GM13977 (cell line): ENCODE measurements at regions not wholly inside any gene's neighbourhood (a gene's known extent, or its start where the extent isn't known, plus 50 kb on each side); places are given as distances from the start of the nearest gene placed in this dataset.

Experiments
- DNase-seq: peaks from one replicate; pipeline ENCODE4 v3.0.0; 2012; ENCODE audit warnings: low spot score
- CTCF ChIP-seq: IDR thresholded peaks from 2 replicates; pipeline ENCODE4 v1.5.1; 2012; ENCODE audit warnings: mild to moderate bottlenecking, control low read depth; ENCODE audit not compliant: insufficient read depth; ENCODE audit errors: extremely low read depth, missing control alignments
- in situ Hi-C: fragments of 300-500 bp; cut with MboI; formaldehyde crosslinking; loops from one replicate; pipeline ENCODE4 v1.12.0; 2022; ENCODE audit warnings: low sequenced_read_pairs, low pct_unique_long_range_greater_than_20kb, mixed read lengths, inconsistent platforms; ENCODE audit not compliant: unreplicated experiment

- no peak for TF ChIP-seq CTCF
- in situ Hi-C loops: no loop called here
These were observed 413.2 kb downstream of the EFNB2 start for GRCh38 chr13:106122234-106122633.

GRCh38 chr13:106121173-106121754, 414.2 kb downstream of the EFNB2 start:
- in situ Hi-C loops: no loop called here
- no peak for TF ChIP-seq CTCF

More at GRCh38 chr13:106122234-106122633, 413.2 kb downstream of the EFNB2 start:
- DNase-seq: no peak

GRCh38 chr13:106118996-106119395, 416.5 kb downstream of the EFNB2 start:
- in situ Hi-C loops: no loop called here
- no peak for DNase-seq
- TF ChIP-seq CTCF: no peak

More at GRCh38 chr13:106121173-106121754, 414.2 kb downstream of the EFNB2 start:
- no peak for DNase-seq

GRCh38 chr13:106118050-106118449, 417.4 kb downstream of the EFNB2 start:
- DNase-seq: no peak
- no peak for TF ChIP-seq CTCF
- in situ Hi-C loops: no loop called here

GRCh38 chr13:106117640-106118039, 417.8 kb downstream of the EFNB2 start:
- in situ Hi-C loops: no loop called here
- no peak for DNase-seq
- no peak for TF ChIP-seq CTCF

GRCh38 chr13:106117035-106117434, 418.4 kb downstream of the EFNB2 start:
- in situ Hi-C loops: no loop called here
- TF ChIP-seq CTCF: no peak
- DNase-seq: no peak
